GM18502 (cell line): ENCODE measurements at regions not wholly inside any gene's neighbourhood (a gene's known extent, or its start where the extent isn't known, plus 50 kb on each side); places are given as distances from the start of the nearest gene placed in this dataset.

Experiments used
- ATAC-seq: cut with Tn5 transposase; IDR thresholded peaks from one replicate; pipeline ENCODE4 v1.9.1; 2021; ENCODE audit warnings: mild to moderate bottlenecking; ENCODE audit not compliant: unreplicated experiment, poor library complexity

DNA sequence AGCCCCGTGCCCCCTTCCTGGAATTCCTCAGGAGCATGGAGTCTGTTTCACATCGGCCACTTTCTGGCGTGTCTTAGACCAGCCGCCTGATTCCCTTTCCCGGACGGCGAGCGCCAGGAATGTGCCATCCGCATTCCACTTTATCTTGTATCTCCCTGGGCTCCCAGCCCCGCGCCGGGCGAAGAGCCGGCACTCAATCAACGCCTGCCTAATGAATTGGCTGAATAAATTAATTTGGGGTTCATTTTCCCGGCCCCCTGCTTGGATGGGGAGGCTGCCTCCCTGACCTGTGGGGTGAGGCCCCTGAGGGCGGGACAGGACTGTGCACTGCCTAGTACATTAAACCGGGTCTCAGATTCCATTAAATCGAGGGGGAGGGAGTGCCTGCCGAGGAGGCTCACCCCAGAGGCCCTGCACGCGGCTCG, 282.3 kb upstream of the TNRC6C start:
- ATAC-seq, result no peak

GRCh38 chr17:77677211-77677610, 281.3 kb upstream of the TNRC6C start:
- no peak for ATAC-seq

GRCh38 chr17:77677630-77678029, 280.9 kb upstream of the TNRC6C start:
- ATAC-seq, result no peak

DNA sequence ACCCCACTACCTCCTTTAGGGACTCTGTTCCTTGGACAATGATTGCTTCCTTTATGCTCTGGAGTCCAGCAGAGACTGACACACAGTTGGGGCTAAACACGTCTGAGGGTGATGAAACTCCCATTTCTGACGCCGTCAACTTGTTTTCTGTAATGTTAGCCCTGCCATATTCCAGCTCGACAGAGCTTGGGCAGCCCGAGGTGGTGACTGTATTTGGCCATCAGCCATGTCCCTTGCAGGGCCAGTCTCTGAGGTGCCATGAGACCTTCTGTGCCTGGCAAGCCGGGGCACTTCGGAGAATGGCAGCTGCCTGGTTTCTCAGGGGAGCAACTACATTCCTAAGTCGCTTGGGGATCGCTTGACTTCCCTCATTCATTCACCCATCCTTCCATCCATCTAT, 278.9 kb upstream of the TNRC6C start:
- ATAC-seq, result no peak

- ATAC-seq, result no peak
These were observed 276.6 kb upstream of the TNRC6C start for GRCh38 chr17:77681861-77682260.

GRCh38 chr17:77684803-77685798, 273.4 kb upstream of the TNRC6C start:
- no peak for ATAC-seq

DNA sequence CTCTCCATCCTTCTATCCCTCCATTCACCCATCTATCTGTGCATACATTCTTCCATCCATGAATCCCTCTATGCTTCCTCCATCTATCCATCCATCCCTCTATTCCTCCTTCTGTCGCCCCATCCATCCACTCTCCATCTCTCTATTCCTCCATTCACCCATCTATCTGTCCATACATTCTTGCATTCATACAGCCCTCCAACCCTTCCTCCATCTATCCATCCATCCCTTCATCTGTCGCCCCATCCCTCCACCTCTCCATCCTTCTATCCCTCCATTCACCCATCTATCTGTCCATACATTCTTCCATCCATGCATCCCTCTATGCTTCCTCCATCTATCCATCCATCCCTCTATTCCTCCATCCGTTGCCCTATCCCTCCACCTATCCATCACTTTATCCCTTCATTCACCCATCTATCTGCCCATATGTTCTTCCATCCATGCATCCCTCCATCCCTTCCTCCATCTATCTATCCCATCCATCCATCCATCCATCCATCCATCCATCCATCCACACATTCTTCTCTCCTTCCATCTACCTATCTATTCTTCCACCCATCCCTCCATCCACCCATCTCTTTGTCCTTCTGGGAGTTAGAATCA, 272.5 kb upstream of the TNRC6C start:
- ATAC-seq, result no peak

DNA sequence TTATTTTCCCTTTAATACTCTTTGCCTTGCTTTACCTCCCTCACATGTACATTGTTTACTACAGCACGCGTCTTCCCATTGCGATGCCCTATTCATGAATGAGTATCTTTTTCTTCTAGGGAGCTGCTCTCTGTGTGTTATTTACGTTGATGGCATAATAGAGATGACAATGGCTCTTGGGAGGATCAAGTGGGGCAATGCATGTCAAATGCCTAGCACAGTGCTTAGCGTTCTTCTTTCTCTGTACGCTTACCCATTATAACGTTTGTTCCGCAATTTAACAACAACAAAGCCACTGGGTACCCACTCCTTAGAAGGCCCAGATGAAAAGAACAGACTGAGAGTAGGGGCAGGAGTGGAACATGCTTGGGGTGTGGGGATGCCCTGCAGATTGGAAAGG, 271.6 kb upstream of the TNRC6C start:
- ATAC-seq, result no peak

GRCh38 chr17:77687417-77687816, 271.1 kb upstream of the TNRC6C start:
- no peak for ATAC-seq

GRCh38 chr17:77687921-77688320, 270.6 kb upstream of the TNRC6C start:
- no peak for ATAC-seq

- no peak for ATAC-seq
These were observed 270.1 kb upstream of the TNRC6C start for GRCh38 chr17:77688369-77688768.

DNA sequence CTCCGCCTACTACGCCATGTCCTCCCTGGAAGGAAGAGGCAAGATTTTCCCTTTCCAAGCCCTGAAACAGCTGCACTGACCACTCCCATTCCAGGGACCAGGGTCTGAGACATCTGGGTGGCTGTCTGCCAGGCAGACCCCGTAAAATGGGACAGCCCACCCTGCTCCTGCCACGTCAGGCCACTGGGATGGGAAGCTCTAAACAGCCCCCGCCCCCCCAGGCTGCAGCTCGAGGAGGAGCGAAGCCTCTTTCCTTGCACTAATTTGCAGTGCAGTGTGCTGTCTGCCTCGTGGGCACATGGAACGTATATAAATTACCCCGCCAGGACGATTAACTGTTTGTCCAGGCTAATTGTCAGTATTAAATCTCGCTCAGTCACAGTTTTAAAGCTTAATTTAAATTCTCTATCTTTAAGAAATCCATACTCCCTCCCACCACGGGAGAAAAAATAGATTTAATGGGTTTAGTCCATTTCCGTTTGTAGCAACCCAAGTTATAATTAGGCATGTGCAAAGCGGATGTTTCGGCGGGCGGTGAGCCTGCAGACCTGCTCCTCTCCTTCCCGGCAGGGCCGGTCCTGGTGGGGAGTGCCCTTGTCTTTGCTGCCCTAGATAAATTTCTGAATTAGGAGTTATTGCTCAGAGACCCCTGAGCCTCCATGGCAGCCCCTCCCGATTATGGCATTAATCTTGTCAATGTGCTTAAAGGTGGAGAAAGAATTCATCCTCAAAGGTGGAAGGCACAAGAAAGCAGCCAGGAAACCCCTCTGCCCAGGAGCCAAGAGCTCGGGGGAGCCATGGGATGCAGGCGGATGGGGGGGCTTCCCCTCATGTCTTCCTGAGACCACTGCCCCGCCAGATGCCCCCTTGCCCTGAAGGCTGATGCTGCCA, 268.0 kb upstream of the TNRC6C start:
- no peak for ATAC-seq

DNA sequence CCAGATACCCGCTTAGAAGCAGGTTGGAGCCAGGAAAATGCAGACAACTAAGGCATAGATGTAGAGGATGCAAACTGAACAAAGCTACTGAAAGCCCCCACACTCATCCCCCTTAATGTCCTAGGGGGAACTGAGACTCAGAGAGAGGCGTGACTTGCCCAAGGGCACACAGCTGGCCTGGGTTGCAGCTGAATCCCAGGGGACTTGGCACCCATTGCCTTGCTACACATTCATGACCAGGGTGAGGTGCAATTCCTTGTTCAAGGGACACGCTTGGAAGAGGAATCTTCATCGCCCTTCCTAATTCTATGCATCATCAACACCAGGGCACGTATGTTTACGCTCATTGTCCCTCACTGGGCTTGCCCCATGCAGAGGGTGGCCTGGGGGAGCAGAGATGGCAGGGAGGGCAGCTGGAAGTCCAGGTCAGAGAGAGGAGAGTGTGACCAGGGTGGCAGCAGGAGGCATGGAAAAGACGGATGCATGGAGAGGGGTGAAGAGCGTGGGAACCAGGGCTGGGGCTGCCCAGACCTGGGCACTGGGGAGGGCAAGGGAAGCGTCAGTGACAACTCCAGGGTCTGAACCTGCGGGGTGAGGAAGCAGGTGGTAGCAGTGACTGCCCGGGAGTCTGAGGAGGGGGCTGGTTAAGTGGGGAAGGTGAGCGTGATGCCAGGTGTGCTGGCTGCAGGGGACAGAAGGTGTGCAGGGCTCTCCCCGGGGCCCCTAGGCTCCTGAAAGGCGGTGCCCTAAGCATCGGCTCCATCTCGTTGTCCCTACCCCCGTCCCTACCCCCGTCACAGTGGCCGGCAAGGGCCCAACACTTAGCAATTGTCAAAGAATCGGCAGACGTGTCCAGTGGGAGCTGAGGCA, 267.1 kb upstream of the TNRC6C start:
- ATAC-seq, result no peak

DNA sequence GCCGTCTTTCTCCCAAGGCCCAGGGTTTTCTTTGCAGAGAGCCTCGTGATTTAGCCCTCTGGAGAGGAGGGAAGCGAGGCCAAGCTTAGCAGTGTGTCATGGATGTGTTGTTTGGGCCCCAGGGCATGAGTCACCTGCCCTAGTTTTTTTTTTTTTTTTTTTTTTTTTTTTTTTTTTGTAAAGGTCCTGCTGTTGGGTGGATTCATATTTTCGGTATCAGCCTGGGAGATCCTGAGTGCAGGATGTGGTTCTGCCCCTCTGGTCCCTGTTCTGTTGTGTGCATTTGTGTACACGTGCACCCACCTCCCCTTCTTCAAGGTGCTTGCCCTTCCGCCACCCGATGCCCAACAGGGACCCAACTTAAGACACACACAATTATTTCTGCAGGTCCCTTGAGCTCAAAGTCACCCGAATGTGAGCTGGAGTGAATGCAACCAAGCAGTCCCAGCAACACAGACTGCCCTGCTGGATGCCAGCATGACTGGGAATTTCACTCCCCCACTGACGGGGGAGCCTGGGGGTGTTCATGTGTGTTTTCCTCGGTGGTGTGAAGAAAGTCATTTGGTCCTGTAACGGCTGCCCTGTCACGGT, 265.8 kb upstream of the TNRC6C start:
- ATAC-seq, result no peak

- ATAC-seq, result no peak
These were observed 265.2 kb upstream of the TNRC6C start for GRCh38 chr17:77693301-77693700.

DNA sequence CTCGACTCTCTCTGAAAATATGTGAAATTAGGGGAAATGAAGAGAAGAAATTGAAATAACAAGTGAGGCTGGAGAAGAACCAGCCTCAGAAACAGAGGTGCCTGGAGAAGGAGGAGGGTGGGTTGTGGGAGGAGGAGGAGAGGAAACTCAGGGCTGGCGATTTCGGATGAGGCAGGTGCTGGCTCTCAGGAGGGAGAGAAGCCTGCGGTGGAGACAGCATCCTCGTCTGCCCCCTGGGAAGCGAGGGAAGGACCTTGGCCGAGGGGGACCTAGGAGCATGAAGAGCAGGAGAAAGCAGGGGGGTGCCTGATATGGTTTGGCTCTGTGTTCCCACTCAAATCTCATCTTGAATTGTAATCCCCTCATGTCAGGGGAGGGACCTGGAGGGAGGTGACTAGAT, 264.7 kb upstream of the TNRC6C start:
- no peak for ATAC-seq

DNA sequence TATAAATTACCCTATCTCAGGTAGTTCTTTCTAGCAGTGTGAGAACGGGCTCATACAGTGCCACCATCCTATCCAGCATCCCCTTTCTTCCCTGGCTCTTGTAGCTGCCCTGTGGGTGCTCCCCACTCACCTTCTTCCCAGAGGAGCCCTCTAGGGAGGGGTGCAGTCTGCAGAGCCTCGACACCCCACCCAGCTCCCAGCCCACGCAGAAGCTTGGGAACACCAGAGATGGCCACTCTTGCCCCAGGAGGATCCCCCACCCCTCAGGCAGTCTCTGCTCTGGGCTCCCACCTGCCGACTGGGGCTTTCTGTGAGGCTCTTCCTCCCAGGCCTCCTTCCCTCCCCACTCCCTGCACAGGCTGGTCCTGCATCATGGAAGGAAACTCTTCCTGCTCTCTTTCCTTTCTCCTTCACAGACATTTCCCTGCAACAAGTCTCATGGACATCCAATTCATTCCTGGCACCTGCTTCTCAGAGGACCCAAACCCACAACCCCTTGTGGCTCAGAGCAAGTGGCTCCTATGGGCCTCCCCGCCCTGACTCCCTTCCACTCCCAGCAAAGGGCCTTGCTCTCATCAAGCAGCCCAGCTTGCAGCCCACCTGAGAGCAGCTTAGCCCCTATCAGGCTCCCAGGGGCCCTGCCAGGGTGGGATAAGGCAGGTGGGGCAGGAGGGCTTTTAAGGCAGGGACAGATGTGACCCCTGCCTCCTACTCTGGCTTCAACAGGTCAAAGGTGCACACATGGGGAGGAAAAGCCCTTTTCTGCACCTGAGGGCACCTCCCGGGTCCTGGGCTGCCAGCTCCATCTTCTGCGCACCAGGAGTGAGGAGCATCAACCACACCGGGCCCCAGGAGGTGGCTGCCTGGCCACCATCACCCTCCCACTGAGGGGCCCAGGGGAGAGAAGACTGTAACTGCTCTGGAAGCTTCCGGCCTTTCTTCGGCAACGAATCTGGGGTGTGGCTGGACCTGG, 263.8 kb upstream of the TNRC6C start:
- no peak for ATAC-seq

- ATAC-seq, result no peak
These were observed 263.1 kb upstream of the TNRC6C start for GRCh38 chr17:77695386-77695785.
